ENCODE measurements at regions not wholly inside any gene's neighbourhood (a gene's known extent, or its start where the extent isn't known, plus 50 kb on each side); places are given as distances from the start of the nearest gene placed in this dataset.

DNA sequence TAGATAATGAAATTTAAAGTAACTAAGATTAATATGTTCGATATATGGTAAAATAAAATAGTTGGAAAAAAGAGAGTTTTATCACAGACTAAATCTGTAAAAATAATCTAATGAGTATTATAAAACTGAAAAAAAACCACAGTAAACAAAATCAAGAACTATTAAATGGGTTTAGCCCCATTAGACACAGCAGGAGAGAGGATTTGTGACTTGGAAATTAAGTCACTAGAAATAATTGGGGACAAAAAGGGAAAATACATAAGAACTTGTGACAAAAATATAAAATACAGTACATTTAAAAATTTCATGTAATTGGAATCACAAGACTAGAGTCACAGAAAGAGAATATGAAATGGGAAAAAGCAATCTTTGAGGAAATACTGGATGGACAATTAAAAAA, 1114.6 kb upstream of the KLHL29 start:
- Histone ChIP-seq H2AFZ (ENCODE audit: low read length) (no peak overlapping the region), H3K27ac (ENCODE audit: insufficient read depth, low read length) (no peak overlapping the region), H3K9ac (ENCODE audit: insufficient read depth, low read length) (no peak overlapping the region), H3K9me3 (ENCODE audit: control insufficient read depth, insufficient read depth, low read depth, low read length) (no peaks in the 10 kb centered on the region), H3K4me1 (ENCODE audit: control insufficient read depth, extremely low read depth, insufficient read depth, low read length) (no peaks in the 10 kb centered on the region), H3K4me2 (ENCODE audit: extremely low read depth, insufficient read depth, low read length) (no peak overlapping the region), H3K4me3 (replicated peaks in 1 of 4; ENCODE audit: control extremely low read depth in 1 of 4, insufficient read depth in 1 of 4, low read depth in 3 of 4, low read length in 4 of 4) (no peak overlapping the region), H3K27me3 (ENCODE audit: control insufficient read depth, insufficient read depth, low read length) (no peaks in the 10 kb centered on the region), H4K20me1 (ENCODE audit: control insufficient read depth, extremely low read depth, insufficient read depth, low read length) (no peaks in the 10 kb centered on the region), H3K36me3 (ENCODE audit: control insufficient read depth, insufficient read depth, low read length) (no peaks in the 10 kb centered on the region), H3K79me2 (ENCODE audit: control insufficient read depth, insufficient read depth, low read length) (no peaks in the 10 kb centered on the region)
- no peak for TF ChIP-seq CTCF (conservative IDR thresholded peaks at IDR 0.05 in 1 of 2, IDR thresholded peaks at IDR 0.05 in 1 of 2; ENCODE audit: low read depth in 1 of 2, low read length in 2 of 2)
- DNase-seq (ENCODE audit: low read depth in 2 of 2) = no peak

- Histone ChIP-seq H3K4me3 (replicated peaks in 1 of 4; ENCODE audit: control extremely low read depth in 1 of 4, insufficient read depth in 1 of 4, low read depth in 3 of 4, low read length in 4 of 4) (no peak overlapping the region), H3K4me1 (ENCODE audit: control insufficient read depth, extremely low read depth, insufficient read depth, low read length) (no peaks in the 10 kb centered on the region), H2AFZ (ENCODE audit: low read length) (no peak overlapping the region), H4K20me1 (ENCODE audit: control insufficient read depth, extremely low read depth, insufficient read depth, low read length) (no peaks in the 10 kb centered on the region), H3K27ac (ENCODE audit: insufficient read depth, low read length) (no peak overlapping the region), H3K4me2 (ENCODE audit: extremely low read depth, insufficient read depth, low read length) (no peak overlapping the region), H3K36me3 (ENCODE audit: control insufficient read depth, insufficient read depth, low read length) (no peaks in the 10 kb centered on the region), H3K9me3 (ENCODE audit: control insufficient read depth, insufficient read depth, low read depth, low read length) (no peaks in the 10 kb centered on the region), H3K9ac (ENCODE audit: insufficient read depth, low read length) (no peak overlapping the region), H3K79me2 (ENCODE audit: control insufficient read depth, insufficient read depth, low read length) (no peaks in the 10 kb centered on the region), H3K27me3 (ENCODE audit: control insufficient read depth, insufficient read depth, low read length) (no peaks in the 10 kb centered on the region)
- no peak for DNase-seq (ENCODE audit: low read depth in 2 of 2)
- TF ChIP-seq CTCF (conservative IDR thresholded peaks at IDR 0.05 in 1 of 2, IDR thresholded peaks at IDR 0.05 in 1 of 2; ENCODE audit: low read depth in 1 of 2, low read length in 2 of 2) = no peak
- TF ChIP-seq EZH2 (IDR thresholded peaks at IDR 0.05; ENCODE audit: low read length, missing control alignments) = no peak
Observed at GRCh38 chr2:22273853-22274252, 1111.1 kb upstream of the KLHL29 start.

DNA sequence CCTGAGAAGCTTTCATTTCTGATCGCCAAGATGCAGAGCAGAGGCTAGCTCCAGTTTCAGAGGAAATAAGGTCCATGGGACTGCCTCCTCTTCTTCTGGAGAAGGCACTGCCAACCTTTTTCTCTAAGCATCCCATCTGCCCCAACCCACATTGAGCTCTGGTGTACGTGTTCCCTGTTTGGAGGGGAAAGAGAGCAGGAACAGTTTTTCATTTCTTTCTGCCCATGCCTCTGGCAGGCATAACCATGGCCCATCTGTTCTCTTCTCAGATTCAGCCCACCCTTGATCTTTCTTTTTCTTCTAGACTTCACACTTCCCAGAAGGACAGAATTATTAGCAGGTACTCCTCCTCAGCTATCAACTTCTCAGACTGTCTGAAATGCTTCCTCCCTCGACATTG, 1110.3 kb upstream of the KLHL29 start:
- Histone ChIP-seq H4K20me1 (ENCODE audit: control insufficient read depth, extremely low read depth, insufficient read depth, low read length) (no peaks in the 10 kb centered on the region), H3K27me3 (ENCODE audit: control insufficient read depth, insufficient read depth, low read length) (no peaks in the 10 kb centered on the region), H3K4me2 (ENCODE audit: extremely low read depth, insufficient read depth, low read length) (no peak overlapping the region), H3K4me3 (replicated peaks in 1 of 4; ENCODE audit: control extremely low read depth in 1 of 4, insufficient read depth in 1 of 4, low read depth in 3 of 4, low read length in 4 of 4) (no peak overlapping the region), H3K9me3 (ENCODE audit: control insufficient read depth, insufficient read depth, low read depth, low read length) (no peaks in the 10 kb centered on the region), H3K27ac (ENCODE audit: insufficient read depth, low read length) (no peak overlapping the region), H2AFZ (ENCODE audit: low read length) (no peak overlapping the region), H3K36me3 (ENCODE audit: control insufficient read depth, insufficient read depth, low read length) (no peaks in the 10 kb centered on the region), H3K4me1 (ENCODE audit: control insufficient read depth, extremely low read depth, insufficient read depth, low read length) (no peaks in the 10 kb centered on the region), H3K9ac (ENCODE audit: insufficient read depth, low read length) (no peak overlapping the region), H3K79me2 (ENCODE audit: control insufficient read depth, insufficient read depth, low read length) (no peaks in the 10 kb centered on the region)
- TF ChIP-seq CTCF (conservative IDR thresholded peaks at IDR 0.05 in 1 of 2, IDR thresholded peaks at IDR 0.05 in 1 of 2; ENCODE audit: low read depth in 1 of 2, low read length in 2 of 2) (no peak), EZH2 (IDR thresholded peaks at IDR 0.05; ENCODE audit: low read length, missing control alignments) (no peak)
- DNase-seq (ENCODE audit: low read depth in 2 of 2) = no peak
